ENCODE measurements at regions not wholly inside any gene's neighbourhood (a gene's known extent, or its start where the extent isn't known, plus 50 kb on each side); places are given as distances from the start of the nearest gene placed in this dataset.

GRCh38 chr18:44548291-44549221 lies 132.1 kb upstream of the SETBP1 start:
- H3K4me3 ChIP-seq = no peak overlapping the region
- no peak for DNase-seq (ENCODE audit: low spot score)
- no peak overlapping the region for H3K27ac ChIP-seq
- no peak for TF ChIP-seq CTCF (IDR thresholded peaks at IDR 0.05)

GRCh38 chr18:44552706-44553105 lies 128.0 kb upstream of the SETBP1 start:
- DNase-seq (ENCODE audit: low spot score) = no peak
- TF ChIP-seq CTCF (IDR thresholded peaks at IDR 0.05) = no peak
- no peak overlapping the region for H3K27ac ChIP-seq
- no peak overlapping the region for H3K4me3 ChIP-seq

- H3K4me3 ChIP-seq = no peak overlapping the region
- H3K27ac ChIP-seq = no peak overlapping the region
- DNase-seq (ENCODE audit: low spot score) = no peak
- TF ChIP-seq CTCF (IDR thresholded peaks at IDR 0.05) = no peak
Measured at GRCh38 chr18:44556296-44556695, 124.4 kb upstream of the SETBP1 start.

GRCh38 chr18:44557616-44558151 lies 123.0 kb upstream of the SETBP1 start:
- Histone ChIP-seq H3K27ac (no peak overlapping the region), H3K4me3 (no peak overlapping the region)
- DNase-seq (ENCODE audit: low spot score) = no peak
- TF ChIP-seq CTCF (IDR thresholded peaks at IDR 0.05) = no peak

GRCh38 chr18:44558767-44559166 lies 121.9 kb upstream of the SETBP1 start:
- no peak overlapping the region for H3K4me3 ChIP-seq
- H3K27ac ChIP-seq = no peak overlapping the region
- no peak for TF ChIP-seq CTCF (IDR thresholded peaks at IDR 0.05)
- DNase-seq (ENCODE audit: low spot score) = no peak

- Histone ChIP-seq H3K27ac (no peak overlapping the region), H3K4me3 (no peak overlapping the region)
- DNase-seq (ENCODE audit: low spot score) = no peak
- no peak for TF ChIP-seq CTCF (IDR thresholded peaks at IDR 0.05)
Measured at GRCh38 chr18:44562986-44563385, 117.7 kb upstream of the SETBP1 start.

- H3K27ac ChIP-seq = no peak overlapping the region
- no peak overlapping the region for H3K4me3 ChIP-seq
- TF ChIP-seq CTCF (IDR thresholded peaks at IDR 0.05) = no peak
- no peak for DNase-seq (ENCODE audit: low spot score)
Measured at GRCh38 chr18:44564922-44565321, 115.8 kb upstream of the SETBP1 start.

All from coronary artery (tissue), 2 donors.